Endothelial cell of umbilical vein (primary cell): ENCODE measurements at regions not wholly inside any gene's neighbourhood (a gene's known extent, or its start where the extent isn't known, plus 50 kb on each side); places are given as distances from the start of the nearest gene placed in this dataset.

Experiments used
- BruUV-seq: library from RNA; stranded (reverse); fragments of 400-500 nt; replicated peaks from 2 replicates; lab custom pipeline; 2021; lab: Mats Ljungman, UMichigan
- CTCF ChIA-PET: fragments of 300-600, 350-600 bp; sonication (Branson Sonifier 250); formaldehyde crosslinking; loops from one replicate; lab custom pipeline; 2021; ENCODE audit warnings: antibody characterized with exemption, inconsistent platforms; lab: Charles Lee
- POLR2A ChIA-PET: fragments of 300-600, 350-600 bp; sonication (Branson Sonifier 250); formaldehyde crosslinking; loops from one replicate; lab custom pipeline; 2021; ENCODE audit warnings: antibody characterized with exemption, inconsistent platforms; lab: Charles Lee
- DNase-seq: peaks from one replicate; pipeline ENCODE4 v3.0.0-alpha.2; 2011; ENCODE audit warnings: low read depth, low spot score
- FAIRE-seq: peaks from 2 replicates; lab custom pipeline; 2011; peaks lifted over from hg19 to GRCh38; lab: Jason Lieb, UNC
- H2AFZ ChIP-seq: 2 replicates; pipeline ENCODE4 v1.6.0; 2012; ENCODE audit warnings: low read depth, low read length, control low read depth, inconsistent platforms
- H3K27ac ChIP-seq: 2 replicates; pipeline ENCODE4 v1.5.1; 2011; ENCODE audit warnings: low read depth, mild to moderate bottlenecking, control low read depth, low read length, moderate library complexity; ENCODE audit not compliant: insufficient read depth
- H3K27me3 ChIP-seq, 2 experiments: 2 replicates each; pipeline versions ENCODE4 v1.6.0 to v1.6.1; 2011; ENCODE audit warnings: low read length in 2 of 2, mixed read lengths in 1 of 2; ENCODE audit not compliant: control insufficient read depth in 2 of 2, insufficient read depth in 2 of 2
- H3K36me3 ChIP-seq, 2 experiments: 2 replicates in 1 of 2; 3 replicates in 1 of 2; pipeline ENCODE4 v1.5.1; 2011; ENCODE audit warnings: low read length in 2 of 2, mild to moderate bottlenecking in 1 of 2, moderate library complexity in 1 of 2; ENCODE audit not compliant: control insufficient read depth in 2 of 2, insufficient read depth in 2 of 2; ENCODE audit errors: extremely low read depth in 1 of 2
- H3K4me1 ChIP-seq: 3 replicates; pipeline ENCODE4 v1.5.1; 2011; ENCODE audit warnings: mild to moderate bottlenecking, low read length; ENCODE audit not compliant: control insufficient read depth, insufficient read depth; ENCODE audit errors: extremely low read depth
- H3K4me2 ChIP-seq: 2 replicates; pipeline ENCODE4 v1.6.1; 2011; ENCODE audit warnings: low read length, control low read depth, mixed read lengths; ENCODE audit not compliant: insufficient read depth
- H3K4me3 ChIP-seq, 3 experiments: fragments of 200-600 bp in 1 of 3; sonication (generic), shearing (Covaris generic) in 1 of 3; replicated peaks in 1 of 3; 2 replicates each; pipeline ENCODE4 v1.5.1; 2011 to 2016; ENCODE audit warnings: control low read depth in 3 of 3, low read length in 3 of 3, mild to moderate bottlenecking in 2 of 3, inconsistent platforms in 1 of 3, low read depth in 1 of 3, moderate library complexity in 1 of 3; ENCODE audit not compliant: insufficient read depth in 1 of 3
- H3K79me2 ChIP-seq: 2 replicates; pipeline ENCODE4 v1.6.0; 2012; ENCODE audit warnings: low read length, inconsistent platforms; ENCODE audit not compliant: control insufficient read depth, insufficient read depth
- H3K9ac ChIP-seq: replicated peaks from 2 replicates; pipeline ENCODE3; 2011; ENCODE audit warnings: low read length, control low read depth; ENCODE audit not compliant: insufficient read depth; ENCODE audit errors: extremely low read depth
- H3K9me1 ChIP-seq: replicated peaks from 3 replicates; pipeline ENCODE4 v1.6.0; 2011; ENCODE audit warnings: mild to moderate bottlenecking, low read length; ENCODE audit not compliant: control insufficient read depth, insufficient read depth; ENCODE audit errors: extremely low read depth
- H3K9me3 ChIP-seq: replicated peaks from 2 replicates; pipeline ENCODE4 v1.5.1; 2012; ENCODE audit warnings: low read length, inconsistent platforms; ENCODE audit not compliant: control insufficient read depth, insufficient read depth
- H4K20me1 ChIP-seq: replicated peaks from 2 replicates; pipeline ENCODE3; 2011; ENCODE audit warnings: mild to moderate bottlenecking, low read length; ENCODE audit not compliant: control insufficient read depth, insufficient read depth; ENCODE audit errors: extremely low read depth
- CTCF ChIP-seq, 2 donors: IDR thresholded peaks; 1 replicate in 1 of 2; 2 replicates in 1 of 2; pipeline ENCODE4 v1.5.1; 2011; ENCODE audit warnings: low read length in 2 of 2, mild to moderate bottlenecking in 2 of 2, moderate library complexity in 2 of 2, control low read depth in 1 of 2, inconsistent platforms in 1 of 2, low read depth in 1 of 2; ENCODE audit not compliant: insufficient read depth in 1 of 2; ENCODE audit errors: extremely low read depth in 1 of 2
- EZH2 ChIP-seq: IDR thresholded peaks from 2 replicates; pipeline ENCODE4 v1.6.1; 2012; ENCODE audit warnings: borderline replicate concordance, low read depth, mild to moderate bottlenecking, moderate library complexity, low read length, inconsistent platforms; ENCODE audit not compliant: severe bottlenecking
- FOS ChIP-seq: IDR thresholded peaks from 2 replicates; pipeline ENCODE4 v1.6.1; 2011; ENCODE audit warnings: mild to moderate bottlenecking, low read length, moderate library complexity, borderline replicate concordance; ENCODE audit not compliant: insufficient read depth
- GATA2 ChIP-seq: IDR thresholded peaks from 2 replicates; pipeline ENCODE4 v1.7.0; 2011; ENCODE audit warnings: low read depth, mild to moderate bottlenecking, moderate library complexity, mixed read lengths, low read length; ENCODE audit not compliant: insufficient read length, insufficient read depth
- JUN ChIP-seq: IDR thresholded peaks from 2 replicates; pipeline ENCODE4 v1.6.1; 2011; ENCODE audit warnings: borderline replicate concordance, low read depth; ENCODE audit not compliant: insufficient read length, insufficient read depth
- MYC ChIP-seq: IDR thresholded peaks from one replicate; pipeline ENCODE4 v1.6.1; 2011; ENCODE audit warnings: mild to moderate bottlenecking, low read depth, low read length
- POLR2A ChIP-seq: IDR thresholded peaks from 2 replicates; pipeline ENCODE4 v1.6.1; 2012; ENCODE audit warnings: low read depth, mild to moderate bottlenecking, control low read depth, low read length
- POLR2AphosphoS5 ChIP-seq: IDR thresholded peaks from 2 replicates; pipeline ENCODE4 v1.6.1; 2012; ENCODE audit warnings: low read depth, mild to moderate bottlenecking, control low read depth, low read length, moderate library complexity; ENCODE audit not compliant: insufficient read depth
- dilution Hi-C: fragments of 300-500 bp; cut with MboI; formaldehyde crosslinking; loops from one replicate; pipeline ENCODE4 v1.15.0; 2019; ENCODE audit warnings: low sequenced_read_pairs; ENCODE audit not compliant: extremely low pct_ligation_motif_present
- intact Hi-C: fragments of 100-400 bp; cut with micrococcal nuclease; formaldehyde crosslinking; loops from one replicate; pipeline ENCODE4 v1.10.0; 2022
- TF ChIP-seq, protein P1 (sequence below): IDR thresholded peaks from 2 replicates; pipeline ENCODE4 v1.6.1; 2011; ENCODE audit not compliant: insufficient read depth, insufficient read length

- ChIA-PET POLR2A (no interaction called here), CTCF (interaction anchor here (0.8 to 2.1 kb wide), 7 partner anchors 10 to 391 kb away, joined by 3 to 8 read pairs (median 3); no protein-coding TSS in a partner anchor)
- Histone ChIP-seq H3K4me3 (no peak overlapping the region), H3K9me3 (no peaks in the 10 kb centered on the region), H3K4me1 (peaks cover 38% of the 10 kb centered on the region), H3K79me2 (no peaks in the 10 kb centered on the region), H2AFZ (peak overlapping the region; percentile 31), H3K9me1 (no peaks in the 10 kb centered on the region), H3K36me3 (no peaks in the 10 kb centered on the region), H3K27me3 (no peaks in the 10 kb centered on the region), H4K20me1 (no peaks in the 10 kb centered on the region), H3K9ac (no peak overlapping the region), H3K27ac (peak overlapping the region; percentile 25), H3K4me2 (peak overlapping the region; percentile 67)
- no TSS peak for BruUV-seq
- dilution Hi-C loops: no loop called here
- DNase-seq (peak; percentile 83), FAIRE-seq (peak; percentile 64)
- intact Hi-C loops: loop anchor here (1.0 to 2.0 kb wide), 4 partner anchors 22 to 264 kb away; no protein-coding TSS in a partner anchor
- TF ChIP-seq FOS (no peak), MYC (no peak), JUN (peak; percentile 42), GATA2 (no peak), POLR2AphosphoS5 (no peak), EZH2 (no peak), CTCF (IDR thresholded peaks at IDR 0.05; ENCODE audit: extremely low read depth in 1 of 2, insufficient read depth in 1 of 2, low read depth in 1 of 2, low read length in 2 of 2) (no peak), POLR2A (no peak)
- TF ChIP-seq, protein P1, sequence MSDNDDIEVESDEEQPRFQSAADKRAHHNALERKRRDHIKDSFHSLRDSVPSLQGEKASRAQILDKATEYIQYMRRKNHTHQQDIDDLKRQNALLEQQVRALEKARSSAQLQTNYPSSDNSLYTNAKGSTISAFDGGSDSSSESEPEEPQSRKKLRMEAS: peak; percentile 10
Measured at GRCh38 chr13:50388481-50388880, 373.2 kb downstream of the KCNRG start.
